Cardiac fibroblast (primary cell): ENCODE measurements at regions not wholly inside any gene's neighbourhood (a gene's known extent, or its start where the extent isn't known, plus 50 kb on each side); places are given as distances from the start of the nearest gene placed in this dataset.

Source experiments
- DNase-seq, 2 donors: peaks; one replicate each; pipeline versions ENCODE4 v3.0.0 to v3.0.0-alpha.2; 2010; ENCODE audit warnings: low read depth in 2 of 2
- H3K4me3 ChIP-seq, 2 donors: replicated peaks in 1 of 2; 1 replicate in 1 of 2; 2 replicates in 1 of 2; pipeline ENCODE4 v1.5.1; 2011; ENCODE audit warnings: low read depth in 2 of 2, low read length in 2 of 2, mild to moderate bottlenecking in 2 of 2, moderate library complexity in 1 of 2
- TF ChIP-seq, protein P1 (sequence below): IDR thresholded peaks from one replicate; pipeline ENCODE4 v1.5.1; 2011; ENCODE audit warnings: low read depth, mild to moderate bottlenecking, low read length, inconsistent platforms

DNA sequence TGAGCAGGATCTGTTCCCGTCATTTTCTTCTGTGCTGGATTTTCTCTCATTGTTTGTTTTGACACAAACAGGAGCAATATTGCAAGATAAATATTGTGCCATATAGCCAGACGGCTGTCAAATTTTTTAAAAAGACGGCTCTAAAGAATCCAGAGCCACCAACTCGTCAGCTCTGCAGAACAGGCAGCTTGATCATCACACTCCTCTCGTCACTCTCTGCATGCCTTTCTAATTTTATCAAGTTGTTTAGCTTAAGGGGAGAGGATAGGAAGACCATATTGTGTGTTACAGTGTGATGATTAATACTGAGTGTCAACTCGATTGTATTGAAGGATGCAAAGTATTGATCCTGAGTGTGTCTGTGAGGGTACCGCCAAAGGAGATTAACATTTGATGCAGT lies 562.8 kb downstream of the GALC start:
- TF ChIP-seq, protein P1, sequence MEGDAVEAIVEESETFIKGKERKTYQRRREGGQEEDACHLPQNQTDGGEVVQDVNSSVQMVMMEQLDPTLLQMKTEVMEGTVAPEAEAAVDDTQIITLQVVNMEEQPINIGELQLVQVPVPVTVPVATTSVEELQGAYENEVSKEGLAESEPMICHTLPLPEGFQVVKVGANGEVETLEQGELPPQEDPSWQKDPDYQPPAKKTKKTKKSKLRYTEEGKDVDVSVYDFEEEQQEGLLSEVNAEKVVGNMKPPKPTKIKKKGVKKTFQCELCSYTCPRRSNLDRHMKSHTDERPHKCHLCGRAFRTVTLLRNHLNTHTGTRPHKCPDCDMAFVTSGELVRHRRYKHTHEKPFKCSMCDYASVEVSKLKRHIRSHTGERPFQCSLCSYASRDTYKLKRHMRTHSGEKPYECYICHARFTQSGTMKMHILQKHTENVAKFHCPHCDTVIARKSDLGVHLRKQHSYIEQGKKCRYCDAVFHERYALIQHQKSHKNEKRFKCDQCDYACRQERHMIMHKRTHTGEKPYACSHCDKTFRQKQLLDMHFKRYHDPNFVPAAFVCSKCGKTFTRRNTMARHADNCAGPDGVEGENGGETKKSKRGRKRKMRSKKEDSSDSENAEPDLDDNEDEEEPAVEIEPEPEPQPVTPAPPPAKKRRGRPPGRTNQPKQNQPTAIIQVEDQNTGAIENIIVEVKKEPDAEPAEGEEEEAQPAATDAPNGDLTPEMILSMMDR: no peak
- no peak overlapping the region for H3K4me3 ChIP-seq
- no peak for DNase-seq

DNA sequence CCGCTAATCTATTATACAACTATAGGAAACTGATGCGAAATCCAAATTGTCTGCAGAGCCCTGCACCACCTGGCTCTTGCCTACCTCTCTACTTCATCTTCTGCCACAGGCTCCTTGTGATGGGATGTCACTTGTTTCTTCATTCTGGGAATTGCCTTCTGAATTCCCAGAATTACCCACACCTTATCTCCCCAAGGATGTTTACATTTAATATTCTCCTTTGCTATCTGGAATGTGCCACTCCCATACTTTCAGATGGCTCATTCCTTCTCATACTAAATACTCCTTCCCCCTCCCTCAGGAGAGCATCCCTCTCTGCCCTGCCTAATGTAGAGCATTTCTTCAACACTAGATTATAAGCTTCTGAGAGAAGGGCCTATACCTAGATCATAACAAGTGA lies 573.1 kb downstream of the GALC start:
- no peak for DNase-seq
- TF ChIP-seq, protein P1: no peak
- no peak overlapping the region for H3K4me3 ChIP-seq

DNA sequence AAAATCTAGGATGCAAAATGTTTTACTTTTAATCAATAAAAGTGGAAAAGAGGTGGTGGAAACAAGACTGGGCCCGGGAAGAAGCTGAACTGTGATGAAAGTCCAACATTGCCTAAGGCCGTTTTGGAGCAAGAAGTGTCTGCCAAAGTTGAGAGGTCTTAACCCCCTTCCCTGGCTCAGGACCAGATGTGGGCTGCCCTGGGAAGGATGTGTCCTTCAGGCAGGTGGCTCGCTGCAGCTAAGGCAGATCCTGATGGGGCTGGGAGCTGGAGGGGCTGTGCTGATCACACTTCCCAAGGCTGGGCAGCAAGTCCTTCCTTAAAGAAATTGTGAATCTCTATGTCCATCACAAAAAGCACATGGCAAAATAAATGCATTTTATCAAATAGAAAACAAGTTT lies 581.6 kb downstream of the GALC start:
- no peak overlapping the region for H3K4me3 ChIP-seq
- no peak for DNase-seq
- TF ChIP-seq, protein P1: no peak

DNA sequence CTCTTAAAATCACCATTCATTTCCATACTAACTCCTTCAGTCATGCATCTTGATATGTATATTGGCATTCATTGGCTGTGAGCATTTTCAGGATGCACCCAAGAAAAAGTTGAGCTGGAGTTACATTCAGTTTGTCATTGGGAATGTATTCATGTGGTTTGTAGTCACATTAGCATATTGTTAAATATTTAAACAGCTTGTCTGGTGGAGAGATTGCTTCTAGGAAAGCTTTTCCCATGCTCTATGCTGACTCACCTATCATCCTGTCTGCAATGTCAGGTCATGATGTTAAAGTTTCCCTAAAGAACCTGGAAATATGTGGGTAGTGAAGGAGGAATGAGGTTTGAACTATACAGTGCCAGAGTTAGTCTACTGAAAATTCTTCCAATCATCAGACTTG lies 583.6 kb downstream of the GALC start:
- no peak for DNase-seq
- TF ChIP-seq, protein P1: no peak
- no peak overlapping the region for H3K4me3 ChIP-seq

DNA sequence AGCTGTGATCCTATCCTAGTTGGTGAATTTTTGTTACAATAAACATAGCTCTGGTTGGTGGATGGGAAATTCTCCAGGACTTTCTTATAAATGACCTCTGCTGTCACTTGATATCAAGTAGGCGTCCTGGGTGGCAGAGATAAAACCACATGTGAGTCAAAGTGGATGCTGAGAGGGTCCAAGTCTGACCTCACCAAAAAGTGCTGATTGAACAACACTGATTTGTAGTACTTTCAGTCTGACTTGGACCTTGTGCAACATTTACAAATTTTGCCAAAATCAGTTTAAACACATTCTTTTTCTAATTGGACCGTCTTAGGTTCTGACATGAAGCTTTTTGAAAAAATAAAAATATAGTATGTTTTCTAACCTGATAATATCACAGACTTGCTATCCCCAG lies 585.6 kb downstream of the GALC start:
- H3K4me3 ChIP-seq: no peak overlapping the region
- TF ChIP-seq, protein P1: no peak
- DNase-seq: no peak

DNA sequence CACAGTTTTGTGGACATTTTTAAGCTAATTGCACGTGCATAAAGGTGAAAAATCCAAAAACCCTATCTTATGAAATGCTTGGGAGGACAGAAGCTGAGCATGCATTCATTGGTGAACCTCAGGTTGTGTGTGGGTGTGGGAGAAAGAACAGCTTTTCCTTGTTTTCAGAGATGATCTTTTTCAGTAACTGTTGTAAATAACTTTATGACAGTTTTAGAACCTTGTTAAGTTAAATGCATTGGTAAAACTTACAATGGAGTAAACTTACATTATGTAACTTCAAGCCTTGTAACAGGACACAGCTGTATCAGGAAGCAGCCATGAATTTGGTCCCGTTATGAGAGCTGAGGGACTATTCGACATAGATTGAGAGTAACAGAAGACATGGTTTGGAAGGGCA lies 587.4 kb downstream of the GALC start:
- no peak for DNase-seq
- TF ChIP-seq, protein P1: no peak
- H3K4me3 ChIP-seq: no peak overlapping the region

DNA sequence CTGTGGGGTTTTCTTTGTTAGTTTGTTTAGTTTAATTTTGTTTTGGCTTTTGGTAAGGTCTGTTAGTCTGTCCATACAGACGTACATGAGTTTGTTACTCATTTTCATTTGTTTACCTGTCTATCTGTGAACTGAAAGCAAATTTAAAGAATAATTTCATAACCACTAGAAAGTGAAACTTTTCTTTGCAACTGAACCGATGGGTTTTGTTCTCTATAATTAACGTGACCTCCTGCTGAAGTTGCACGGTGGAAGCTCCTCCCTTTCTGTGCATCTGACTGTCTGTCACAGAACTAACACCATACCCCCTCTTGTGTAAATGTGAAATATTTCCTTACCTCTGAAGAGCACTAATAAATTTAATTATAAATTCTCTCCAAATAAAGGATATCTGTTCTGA lies 595.5 kb downstream of the GALC start:
- TF ChIP-seq, protein P1: no peak
- DNase-seq: no peak
- H3K4me3 ChIP-seq: no peak overlapping the region
